Stimulated activated CD8-positive, alpha-beta memory T cell treated with anti-CD3 and anti-CD28 coated beads, Interleukin-7, amount 100 ng/mL, for 4 hours (primary cell): ENCODE measurements at regions not wholly inside any gene's neighbourhood (a gene's known extent, or its start where the extent isn't known, plus 50 kb on each side); places are given as distances from the start of the nearest gene placed in this dataset.

ENCODE experiments used
- DNase-seq, 2 donors: peaks; one replicate each; pipeline ENCODE4 v3.0.0-alpha.2; 2020; ENCODE audit warnings: low read depth in 2 of 2

DNA sequence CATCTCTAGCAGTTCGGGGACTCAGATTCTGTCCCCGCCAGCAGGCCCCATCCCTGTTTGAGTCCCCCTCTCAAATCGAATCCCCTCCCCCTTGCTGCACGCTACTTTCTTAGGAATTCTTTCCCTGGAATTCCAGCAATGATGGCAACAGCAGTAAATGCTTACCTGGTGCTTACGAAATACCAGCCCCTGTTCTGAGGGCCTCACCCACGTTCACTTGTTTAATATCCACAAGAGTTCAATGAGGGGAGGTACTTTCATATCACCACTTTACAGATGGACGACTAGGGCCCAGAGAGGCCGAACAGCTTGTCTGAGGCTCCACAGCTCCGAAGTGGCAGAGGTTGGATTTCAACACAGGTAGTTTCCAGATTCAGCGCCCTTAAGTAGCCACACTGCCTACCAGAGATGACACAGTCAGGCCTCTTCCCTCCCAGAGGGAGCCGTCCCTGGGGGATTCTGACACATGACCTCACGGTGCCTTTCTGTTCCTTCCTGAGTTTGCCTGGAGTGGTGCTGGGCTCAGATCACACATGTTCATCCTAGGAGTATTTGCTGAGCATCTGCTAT, 120.7 kb upstream of the GSE1 start:
- no peak for DNase-seq

DNA sequence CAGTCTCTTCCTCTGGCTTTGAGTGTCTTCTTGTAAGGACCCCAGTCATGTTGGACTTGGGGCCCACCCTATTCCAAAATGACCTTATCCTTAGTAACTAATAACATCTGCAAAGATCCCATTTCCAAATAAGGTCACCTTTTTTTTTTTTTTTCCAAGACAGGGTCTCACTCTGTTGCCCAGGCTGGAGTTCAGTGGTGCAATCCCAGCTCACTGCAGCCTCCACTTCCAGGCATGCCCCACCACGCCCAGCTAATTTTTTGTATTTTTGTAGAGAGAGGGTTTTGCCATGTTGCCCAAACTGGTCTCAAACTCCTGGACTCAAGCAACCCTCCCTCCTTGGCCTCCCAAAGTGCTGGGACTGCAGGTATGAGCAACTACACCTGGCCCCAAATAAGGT, 118.8 kb upstream of the GSE1 start:
- no peak for DNase-seq

- DNase-seq, result no peak
Observed at GRCh38 chr16:85495259-85495658, 117.9 kb upstream of the GSE1 start.

GRCh38 chr16:85495823-85496538, 117.1 kb upstream of the GSE1 start:
- DNase-seq, result no peak

- DNase-seq, result no peak
Observed at GRCh38 chr16:85497622-85498314, 115.4 kb upstream of the GSE1 start.

GRCh38 chr16:85498607-85499006, 114.5 kb upstream of the GSE1 start:
- DNase-seq, result no peak

DNA sequence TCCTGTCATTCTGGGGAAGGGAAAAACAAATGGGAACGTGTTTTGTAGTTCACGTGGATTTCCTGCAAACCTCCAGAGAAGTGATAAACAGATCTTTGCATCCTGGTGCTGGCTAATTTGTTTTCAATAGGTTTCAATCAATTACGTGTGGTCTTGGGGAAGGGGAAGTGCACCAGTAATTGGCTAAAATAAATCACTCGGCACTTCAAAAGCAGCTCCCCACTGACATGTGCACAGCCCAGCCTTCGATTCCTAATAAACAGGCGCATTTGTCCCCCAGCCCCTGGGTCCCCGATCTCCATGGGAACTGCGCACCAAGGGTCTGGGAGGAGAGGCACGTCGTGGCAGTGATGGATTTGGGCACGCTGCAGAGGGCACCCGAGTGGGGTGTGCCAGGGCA, 112.9 kb upstream of the GSE1 start:
- no peak for DNase-seq

- no peak for DNase-seq
Observed at GRCh38 chr16:85501900-85502299, 111.2 kb upstream of the GSE1 start.

- DNase-seq, result no peak
Observed at GRCh38 chr16:85502357-85502756, 110.8 kb upstream of the GSE1 start.

DNA sequence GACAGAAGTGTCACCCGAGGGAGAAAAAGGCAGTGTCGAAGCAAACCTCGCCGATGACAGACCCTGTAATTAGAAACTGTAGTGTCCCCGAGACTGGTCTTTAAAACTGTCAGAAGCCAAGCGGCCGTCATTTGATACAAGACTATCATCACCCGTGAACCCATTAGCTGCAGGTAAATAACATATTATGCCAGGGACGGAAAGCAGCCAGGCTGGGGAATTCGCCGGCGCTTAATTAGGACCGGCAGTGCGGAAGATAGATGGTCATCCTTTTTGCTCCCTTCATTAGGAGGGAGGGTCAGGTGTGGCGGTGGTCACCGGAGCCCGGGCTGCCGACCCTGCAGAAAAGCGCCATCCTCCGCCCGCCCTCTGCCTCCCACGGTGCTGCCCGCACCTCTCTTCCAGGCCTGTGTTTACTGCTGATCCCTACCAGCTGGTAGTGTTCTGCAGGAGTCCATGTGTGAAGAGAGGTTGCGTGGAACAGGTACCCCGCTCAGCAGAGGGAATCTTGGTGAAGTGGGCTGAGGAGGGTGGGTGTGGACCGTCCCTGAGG, 109.4 kb upstream of the GSE1 start:
- DNase-seq, result no peak

GRCh38 chr16:85504242-85504641, 108.9 kb upstream of the GSE1 start:
- DNase-seq, result no peak

DNA sequence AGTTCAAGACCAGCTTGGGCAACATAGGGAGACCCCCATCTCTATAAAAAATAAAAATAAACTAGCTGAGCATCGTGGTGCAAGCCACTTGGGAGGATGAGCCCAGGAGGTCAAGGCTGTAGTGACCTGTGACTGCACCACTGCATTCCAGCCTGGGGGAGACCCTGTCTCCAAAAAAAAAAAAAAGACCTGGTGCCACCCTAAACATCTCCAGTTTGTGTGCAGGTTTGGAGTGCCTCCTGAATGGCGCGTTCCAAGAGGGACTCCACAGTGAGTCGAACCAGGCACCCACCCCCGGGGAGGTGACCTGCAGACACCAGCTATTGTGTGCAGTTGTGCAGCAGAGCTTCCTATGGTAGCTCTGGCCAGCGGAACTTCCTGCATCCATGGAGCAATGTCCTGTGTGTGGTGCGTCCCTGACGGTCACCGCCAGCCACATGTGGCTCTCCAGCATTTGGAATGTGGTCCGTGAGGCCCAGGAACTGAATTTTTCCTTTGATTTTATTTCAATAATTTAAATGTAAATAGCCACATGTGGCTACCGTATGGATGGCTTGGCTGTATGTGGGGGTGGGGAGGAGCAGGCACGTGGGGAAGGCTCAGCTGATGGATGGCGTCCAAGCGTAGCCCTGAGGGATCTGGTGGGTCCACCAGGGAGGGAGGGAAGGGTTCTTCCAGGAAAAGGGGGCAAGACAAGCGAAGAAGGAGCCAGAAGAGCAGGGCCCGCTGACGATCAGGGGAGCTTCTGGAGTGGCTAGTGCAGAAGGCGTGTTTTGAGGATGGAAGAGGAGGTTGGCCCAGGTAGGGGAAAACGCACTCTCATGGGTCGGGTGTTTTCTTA, 107.1 kb upstream of the GSE1 start:
- DNase-seq, result no peak

- no peak for DNase-seq
Observed at GRCh38 chr16:85506635-85506911, 106.5 kb upstream of the GSE1 start.

DNA sequence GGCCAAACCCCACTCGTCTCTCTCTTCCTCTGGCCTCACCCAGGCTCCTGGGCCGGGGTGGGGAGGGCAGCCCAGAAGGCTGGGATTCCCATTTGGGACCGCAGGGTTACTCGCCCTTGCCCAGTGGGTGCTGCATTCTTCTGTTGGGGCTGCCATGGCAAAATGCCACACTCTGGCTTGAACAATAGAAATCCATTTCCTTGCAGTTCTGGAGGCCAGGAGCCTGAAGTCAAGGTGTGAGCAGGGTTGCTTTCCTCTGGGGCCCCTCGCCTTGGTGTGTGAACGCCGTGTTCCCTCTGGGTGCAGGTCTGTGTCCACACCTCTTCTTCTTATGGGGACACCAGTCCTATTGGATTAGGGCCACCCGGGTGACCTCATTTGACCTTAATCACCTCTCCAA, 105.8 kb upstream of the GSE1 start:
- no peak for DNase-seq

GRCh38 chr16:85508388-85508787, 104.7 kb upstream of the GSE1 start:
- no peak for DNase-seq

- DNase-seq, result no peak
Observed at GRCh38 chr16:85508993-85509392, 104.1 kb upstream of the GSE1 start.

DNA sequence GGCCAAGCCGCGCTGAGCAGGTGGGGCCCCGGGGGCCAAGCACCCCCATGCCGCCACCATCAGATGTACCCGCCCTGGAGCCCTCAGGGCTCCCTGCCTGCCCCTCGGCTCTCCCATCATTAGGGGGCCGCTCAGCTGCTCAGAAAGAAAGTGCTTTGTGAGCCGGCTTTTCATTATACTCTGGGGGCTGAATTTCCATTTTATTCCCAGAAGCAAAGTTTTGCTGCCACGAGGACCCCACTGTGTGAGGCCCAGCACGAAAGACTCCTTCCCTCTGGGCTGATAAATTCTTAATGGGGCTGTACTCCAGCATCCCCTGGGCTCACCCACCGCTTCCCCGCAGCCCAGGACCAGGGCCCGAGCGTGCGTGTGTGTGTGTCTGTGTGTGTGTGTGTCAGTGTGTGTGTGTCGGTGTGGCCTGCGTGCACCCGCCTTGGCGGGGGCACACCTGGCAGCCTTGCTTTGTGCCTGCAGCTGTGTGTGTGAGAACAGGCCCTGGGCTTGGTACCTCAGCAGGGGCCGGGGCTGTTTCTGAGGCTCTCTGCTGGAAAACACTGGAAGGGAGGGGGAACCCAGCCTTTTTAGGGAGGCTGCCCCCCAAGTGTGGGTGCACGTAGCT, 103.0 kb upstream of the GSE1 start:
- DNase-seq, result no peak

GRCh38 chr16:85511938-85512807, 100.9 kb upstream of the GSE1 start:
- DNase-seq, result no peak

DNA sequence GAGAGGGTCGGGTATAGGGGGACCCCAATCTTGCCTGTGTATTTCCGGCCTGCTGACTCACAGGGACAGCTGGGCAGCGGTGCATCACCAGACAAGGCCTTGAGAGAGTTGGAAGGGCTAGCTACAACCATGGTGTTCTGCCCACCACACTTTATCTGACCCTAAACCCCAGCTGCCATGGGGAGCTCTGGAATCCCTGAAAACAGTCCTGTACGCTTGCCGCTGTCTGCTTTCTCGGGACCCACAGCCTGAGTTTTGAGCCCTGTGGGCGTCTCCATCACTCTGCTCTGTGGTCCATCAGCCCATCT, 100.4 kb upstream of the GSE1 start:
- DNase-seq, result no peak

DNA sequence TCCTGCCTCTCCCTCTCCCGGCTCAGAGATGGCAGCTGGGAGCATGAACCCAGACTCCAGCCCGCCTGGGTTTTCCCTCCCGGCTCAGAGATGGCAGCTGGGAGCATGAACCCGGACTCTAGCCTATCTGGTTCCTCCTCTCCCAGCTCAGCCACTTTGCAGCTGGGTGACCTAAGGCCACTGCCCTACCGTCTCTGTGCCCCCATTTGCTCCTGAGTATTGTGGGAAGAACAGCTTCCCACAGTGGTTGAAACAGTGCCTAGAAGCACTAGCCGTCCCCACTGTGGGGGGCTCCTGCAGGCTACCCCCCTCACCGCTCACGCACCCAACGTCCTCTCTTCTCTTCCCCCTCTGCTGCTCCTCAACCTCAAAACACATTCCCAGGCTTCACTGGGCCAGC, 99.9 kb upstream of the GSE1 start:
- no peak for DNase-seq

GRCh38 chr16:85513649-85514048, 99.5 kb upstream of the GSE1 start:
- DNase-seq, result no peak
